ENCODE measurements at regions not wholly inside any gene's neighbourhood (a gene's known extent, or its start where the extent isn't known, plus 50 kb on each side); places are given as distances from the start of the nearest gene placed in this dataset.
"Not testable (repeated sequence)": the region's sequence is repeated elsewhere in the genome, so short reads cannot be mapped to it uniquely, and the experiment has no call there.

- peak; percentile 30 for DNase-seq (ENCODE audit: low read depth)
- TF ChIP-seq, protein P1, sequence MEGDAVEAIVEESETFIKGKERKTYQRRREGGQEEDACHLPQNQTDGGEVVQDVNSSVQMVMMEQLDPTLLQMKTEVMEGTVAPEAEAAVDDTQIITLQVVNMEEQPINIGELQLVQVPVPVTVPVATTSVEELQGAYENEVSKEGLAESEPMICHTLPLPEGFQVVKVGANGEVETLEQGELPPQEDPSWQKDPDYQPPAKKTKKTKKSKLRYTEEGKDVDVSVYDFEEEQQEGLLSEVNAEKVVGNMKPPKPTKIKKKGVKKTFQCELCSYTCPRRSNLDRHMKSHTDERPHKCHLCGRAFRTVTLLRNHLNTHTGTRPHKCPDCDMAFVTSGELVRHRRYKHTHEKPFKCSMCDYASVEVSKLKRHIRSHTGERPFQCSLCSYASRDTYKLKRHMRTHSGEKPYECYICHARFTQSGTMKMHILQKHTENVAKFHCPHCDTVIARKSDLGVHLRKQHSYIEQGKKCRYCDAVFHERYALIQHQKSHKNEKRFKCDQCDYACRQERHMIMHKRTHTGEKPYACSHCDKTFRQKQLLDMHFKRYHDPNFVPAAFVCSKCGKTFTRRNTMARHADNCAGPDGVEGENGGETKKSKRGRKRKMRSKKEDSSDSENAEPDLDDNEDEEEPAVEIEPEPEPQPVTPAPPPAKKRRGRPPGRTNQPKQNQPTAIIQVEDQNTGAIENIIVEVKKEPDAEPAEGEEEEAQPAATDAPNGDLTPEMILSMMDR (IDR thresholded peaks at IDR 0.05; ENCODE audit: low read length, missing control alignments) = no peak
- no peak overlapping the region for H3K4me3 ChIP-seq (replicated peaks; ENCODE audit: low read depth, low read length)
These were observed 298.4 kb upstream of the SEMA6A start for GRCh38 chr5:116872986-116873385.

- no peak overlapping the region for H3K4me3 ChIP-seq (replicated peaks; ENCODE audit: low read depth, low read length)
- TF ChIP-seq, protein P1 (IDR thresholded peaks at IDR 0.05; ENCODE audit: low read length, missing control alignments) = no peak
- DNase-seq (ENCODE audit: low read depth) = no peak
These were observed 297.9 kb upstream of the SEMA6A start for GRCh38 chr5:116872486-116872885.

DNA sequence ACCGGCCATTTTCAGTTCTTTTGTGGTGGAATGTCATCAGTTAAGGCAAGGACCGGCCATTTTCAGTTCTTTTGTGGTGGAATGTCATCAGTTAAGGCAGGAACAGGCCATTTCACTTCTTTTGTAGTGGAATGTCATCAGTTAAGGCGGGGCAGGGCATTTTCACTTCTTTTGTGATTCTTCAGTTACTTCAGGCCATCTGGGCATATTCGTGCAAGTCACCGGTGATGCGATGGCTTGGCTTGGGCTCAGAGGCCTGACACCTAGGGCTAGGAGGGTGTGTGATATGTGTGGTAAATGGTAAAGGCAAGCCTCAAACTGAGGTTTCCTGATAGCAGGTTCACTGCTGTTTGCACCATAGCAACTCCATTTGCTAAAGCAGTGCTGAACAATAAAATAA lies 293.2 kb upstream of the SEMA6A start:
- DNase-seq (ENCODE audit: low read depth); H3K4me3 ChIP-seq (replicated peaks; ENCODE audit: low read depth, low read length): not testable (repeated sequence)

DNA sequence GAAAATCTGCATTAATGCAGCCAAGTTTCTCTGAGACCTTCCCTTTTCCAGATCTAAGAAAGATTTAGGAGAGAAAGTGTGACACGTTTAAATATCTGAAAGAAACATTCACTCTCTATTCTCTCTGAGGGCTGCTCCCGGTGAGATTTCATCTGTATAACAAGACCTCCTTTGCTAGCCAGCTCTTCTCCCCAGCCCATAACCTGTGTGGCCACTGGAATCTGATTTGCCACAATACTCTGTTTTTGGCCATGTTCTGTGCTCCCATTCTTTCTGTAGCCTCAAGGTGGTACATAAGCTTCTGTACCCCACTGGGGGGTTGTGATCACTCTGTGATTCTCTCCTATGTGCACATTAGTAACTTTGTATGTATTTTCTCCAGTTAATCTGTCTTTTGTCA lies 291.0 kb upstream of the SEMA6A start:
- DNase-seq (ENCODE audit: low read depth) = no peak
- H3K4me3 ChIP-seq (replicated peaks; ENCODE audit: low read depth, low read length) = no peak overlapping the region
- TF ChIP-seq, protein P1 (IDR thresholded peaks at IDR 0.05; ENCODE audit: low read length, missing control alignments) = no peak

DNA sequence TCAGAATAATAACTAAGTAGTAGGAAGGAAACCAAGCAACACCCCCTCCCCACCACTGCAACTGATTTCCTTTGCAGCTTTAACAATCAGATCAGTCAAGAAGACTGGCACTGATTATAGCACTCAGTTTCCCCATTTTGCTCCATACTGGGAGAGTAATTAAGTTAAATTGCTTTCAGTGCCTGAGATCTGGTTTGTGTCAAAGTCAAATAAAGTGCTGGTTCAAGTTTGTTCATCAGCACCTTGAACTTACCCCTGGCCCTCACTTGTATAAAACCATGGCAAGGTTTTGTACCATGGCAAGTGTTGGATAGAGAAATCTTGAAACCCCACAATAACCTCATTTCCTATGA lies 290.2 kb upstream of the SEMA6A start:
- TF ChIP-seq, protein P1 (IDR thresholded peaks at IDR 0.05; ENCODE audit: low read length, missing control alignments) = no peak
- DNase-seq (ENCODE audit: low read depth) = no peak
- H3K4me3 ChIP-seq (replicated peaks; ENCODE audit: low read depth, low read length) = no peak overlapping the region

- no peak for DNase-seq (ENCODE audit: low read depth)
- TF ChIP-seq, protein P1 (IDR thresholded peaks at IDR 0.05; ENCODE audit: low read length, missing control alignments) = no peak
- H3K4me3 ChIP-seq (replicated peaks; ENCODE audit: low read depth, low read length) = no peak overlapping the region
These were observed 289.7 kb upstream of the SEMA6A start for GRCh38 chr5:116864157-116864837.

DNA sequence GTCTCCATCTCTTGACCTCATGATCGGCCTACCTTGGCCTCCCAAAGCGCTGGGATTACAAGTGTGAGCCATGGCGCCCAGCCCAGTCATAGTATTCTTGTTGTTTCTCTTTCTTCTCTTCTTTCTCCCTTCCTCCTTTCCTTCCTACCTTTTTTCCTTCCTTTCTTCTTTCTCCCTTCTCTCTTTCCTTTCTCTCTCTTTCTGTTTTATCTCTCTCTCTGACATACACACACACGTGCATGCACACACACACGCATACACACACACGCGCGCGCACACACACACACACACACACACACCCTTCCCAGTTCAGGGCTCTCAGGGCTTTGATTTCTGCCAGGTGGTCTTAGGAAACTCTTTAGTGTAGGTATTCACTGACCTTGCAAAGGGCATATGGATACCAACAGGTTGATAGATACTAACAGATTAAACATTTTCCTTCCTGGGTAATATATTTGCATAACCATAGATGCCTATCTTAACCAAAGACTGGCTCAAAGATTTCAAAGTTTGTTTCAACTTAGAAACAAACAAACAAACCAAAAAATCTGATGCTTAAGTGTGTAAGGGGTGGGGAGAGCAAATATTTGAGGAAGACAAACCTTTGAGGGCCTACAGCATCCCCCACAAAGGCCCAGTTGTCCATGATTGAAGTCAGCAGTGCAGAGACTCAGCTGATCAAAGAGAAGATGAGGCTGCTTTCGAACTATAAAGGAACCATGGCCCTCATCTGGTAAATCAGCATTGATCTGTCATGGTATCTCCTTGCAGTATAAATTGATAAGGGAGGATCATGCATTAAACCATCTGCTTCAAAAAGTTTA lies 288.2 kb upstream of the SEMA6A start:
- H3K4me3 ChIP-seq (replicated peaks; ENCODE audit: low read depth, low read length) = no peak overlapping the region
- DNase-seq (ENCODE audit: low read depth) = no peak
- TF ChIP-seq, protein P1 (IDR thresholded peaks at IDR 0.05; ENCODE audit: low read length, missing control alignments) = no peak
